Transverse colon (tissue), 4 donors: ENCODE measurements at regions not wholly inside any gene's neighbourhood (a gene's known extent, or its start where the extent isn't known, plus 50 kb on each side); places are given as distances from the start of the nearest gene placed in this dataset.

Source experiments
- DNase-seq: peaks from one replicate; pipeline ENCODE4 v3.0.0-alpha.2; 2019
- H3K27ac ChIP-seq, 4 donors: fragments of 200-600 bp; sonication (generic); 2 replicates each; pipeline ENCODE4 v1.5.1; 2016 to 2018; ENCODE audit warnings: inconsistent platforms in 4 of 4
- H3K27me3 ChIP-seq: fragments of 200-600 bp; sonication (generic); 2 replicates; pipeline ENCODE4 v1.5.1; 2017; ENCODE audit warnings: inconsistent platforms
- H3K36me3 ChIP-seq, 4 donors: fragments of 200-600 bp; sonication (generic); 2 replicates each; pipeline ENCODE4 v1.5.1; 2017 to 2019; ENCODE audit warnings: inconsistent platforms in 4 of 4
- H3K4me1 ChIP-seq, 4 donors: fragments of 200-600 bp; sonication (generic); 2 replicates each; pipeline ENCODE4 v1.5.1; 2017 to 2020; ENCODE audit warnings: inconsistent platforms in 4 of 4
- H3K4me3 ChIP-seq, 4 donors: fragments of 200-600 bp; sonication (generic); 1 replicate in 1 of 4; 2 replicates in 3 of 4; pipeline versions ENCODE4 v1.5.1 to v1.6.1; 2017 to 2019; ENCODE audit warnings: inconsistent platforms in 4 of 4
- H3K9me3 ChIP-seq, 2 donors: fragments of 200-600 bp; sonication (generic); 2 replicates each; pipeline ENCODE4 v1.5.1; 2017 to 2019; ENCODE audit warnings: inconsistent platforms in 2 of 2
- CTCF ChIP-seq, 5 experiments: fragments of 200-600 bp in 3 of 5; fragments of 450-650 bp in 2 of 5; sonication (generic) in 3 of 5; IDR thresholded peaks; 1 replicate in 2 of 5; 2 replicates in 3 of 5; pipeline ENCODE4 v1.5.1; 2016 to 2017; ENCODE audit warnings: antibody characterized with exemption in 5 of 5, inconsistent platforms in 3 of 5, mild to moderate bottlenecking in 2 of 5, moderate library complexity in 1 of 5
- EP300 ChIP-seq: sonication (generic); formaldehyde crosslinking; IDR thresholded peaks from one replicate; pipeline ENCODE4 v1.6.1; 2017; ENCODE audit warnings: antibody characterized with exemption, low read depth
- POLR2A ChIP-seq: fragments of 450-650 bp; IDR thresholded peaks from one replicate; pipeline ENCODE4 v1.6.1; 2016; ENCODE audit warnings: antibody characterized with exemption, mild to moderate bottlenecking, moderate library complexity
- POLR2AphosphoS5 ChIP-seq, 3 donors: sonication (generic); formaldehyde crosslinking; IDR thresholded peaks; one replicate each; pipeline ENCODE4 v1.6.1; 2016; ENCODE audit warnings: antibody characterized with exemption in 3 of 3
- WGBS, 2 donors: methylation state at CpG; one replicate each; pipeline ENCODE4 v1.1.5; 2018; ENCODE audit warnings: low coverage in 1 of 2; 5-methylcytosine and 5-hydroxymethylcytosine counted together
- in situ Hi-C, 4 donors: fragments of 200-750 bp; cut with MboI; loops; one replicate each; pipeline versions ENCODE4 v1.15.0 to v1.15.1; 2017; ENCODE audit warnings: low sequenced_read_pairs in 3 of 4, low pct_ligation_motif_present in 1 of 4, low pct_unique_long_range_greater_than_20kb in 1 of 4
- intact Hi-C: fragments of 100-400 bp; cut with DNase I; formaldehyde crosslinking; loops from one replicate; pipeline ENCODE4 v1.15.1; 2023; ENCODE audit warnings: low total_unique reads

GRCh38 chr4:79833857-79834256, 239.2 kb downstream of the ANTXR2 start:
- H3K27ac ChIP-seq: no peak overlapping the region
- no peak for DNase-seq
- H3K36me3 ChIP-seq: no peaks in the 10 kb centered on the region
- intact Hi-C loops (no loop called here), in situ Hi-C loops (no loop called here)
- no peaks in the 10 kb centered on the region for H3K9me3 ChIP-seq
- H3K27me3 ChIP-seq: no peaks in the 10 kb centered on the region
- no peak overlapping the region for H3K4me3 ChIP-seq
- H3K4me1 ChIP-seq: no peaks in the 10 kb centered on the region
- 71 to 80% methylated on average over 1 of the region's 1 CpG for WGBS, 2 donors
- TF ChIP-seq CTCF (IDR thresholded peaks at IDR 0.05): no peak
- no peak for TF ChIP-seq POLR2AphosphoS5 (IDR thresholded peaks at IDR 0.05)
- TF ChIP-seq POLR2A: no peak
- TF ChIP-seq EP300: no peak

GRCh38 chr4:79831701-79832514, 241.1 kb downstream of the ANTXR2 start:
- H3K4me1 ChIP-seq: no peaks in the 10 kb centered on the region
- H3K27me3 ChIP-seq: no peaks in the 10 kb centered on the region
- H3K27ac ChIP-seq: no peak overlapping the region
- no peaks in the 10 kb centered on the region for H3K9me3 ChIP-seq
- in situ Hi-C loops (no loop called here), intact Hi-C loops (no loop called here)
- DNase-seq: no peak
- H3K36me3 ChIP-seq: no peaks in the 10 kb centered on the region
- TF ChIP-seq EP300 (no peak), POLR2A (no peak), CTCF (IDR thresholded peaks at IDR 0.05) (no peak), POLR2AphosphoS5 (IDR thresholded peaks at IDR 0.05) (no peak)
- H3K4me3 ChIP-seq: no peak overlapping the region

GRCh38 chr4:79831119-79831528, 241.9 kb downstream of the ANTXR2 start:
- 43 to 54% methylated on average over 3 of the region's 3 CpGs for WGBS, 2 donors
- no peaks in the 10 kb centered on the region for H3K36me3 ChIP-seq
- H3K27me3 ChIP-seq: no peaks in the 10 kb centered on the region
- no peaks in the 10 kb centered on the region for H3K9me3 ChIP-seq
- H3K4me3 ChIP-seq: no peak overlapping the region
- DNase-seq: no peak
- in situ Hi-C loops: no loop called here
- TF ChIP-seq POLR2A (no peak), POLR2AphosphoS5 (IDR thresholded peaks at IDR 0.05) (no peak), EP300 (no peak), CTCF (IDR thresholded peaks at IDR 0.05) (no peak)
- intact Hi-C loops: no loop called here
- peak overlapping the region in 1 of 4 donors; percentile 2 for H3K27ac ChIP-seq
- no peaks in the 10 kb centered on the region for H3K4me1 ChIP-seq

- H3K9me3 ChIP-seq: no peaks in the 10 kb centered on the region
- in situ Hi-C loops (no loop called here), intact Hi-C loops (no loop called here)
- H3K4me1 ChIP-seq: peaks cover 0 to 4% (median 0%) of the 10 kb centered on the region in 4 donors
- TF ChIP-seq EP300: no peak
- TF ChIP-seq POLR2A: no peak
- no peak for TF ChIP-seq CTCF (IDR thresholded peaks at IDR 0.05)
- TF ChIP-seq POLR2AphosphoS5 (IDR thresholded peaks at IDR 0.05): no peak
- no peak overlapping the region for H3K27ac ChIP-seq
- 62 to 66% methylated on average over 5 of the region's 5 CpGs for WGBS, 2 donors
- no peaks in the 10 kb centered on the region for H3K36me3 ChIP-seq
- DNase-seq: no peak
- H3K27me3 ChIP-seq: no peaks in the 10 kb centered on the region
- no peak overlapping the region for H3K4me3 ChIP-seq
Observed at GRCh38 chr4:79827283-79827682, 245.7 kb downstream of the ANTXR2 start.
